Esophagus (tissue), 2 donors: ENCODE measurements at regions not wholly inside any gene's neighbourhood (a gene's known extent, or its start where the extent isn't known, plus 50 kb on each side); places are given as distances from the start of the nearest gene placed in this dataset.

Experiments used
- H3K27ac ChIP-seq, 2 donors: one replicate each; pipeline ENCODE4 v1.5.1; 2013; ENCODE audit warnings: low read depth in 2 of 2, mild to moderate bottlenecking in 2 of 2, inconsistent platforms in 1 of 2, low read length in 1 of 2, moderate library complexity in 1 of 2
- H3K27me3 ChIP-seq, 2 donors: one replicate each; pipeline ENCODE4 v1.6.1; 2013; ENCODE audit warnings: low read length in 2 of 2, control low read depth in 1 of 2, mild to moderate bottlenecking in 1 of 2; ENCODE audit not compliant: insufficient read depth in 2 of 2, control insufficient read depth in 1 of 2
- H3K36me3 ChIP-seq, 2 donors: one replicate each; pipeline ENCODE4 v1.6.1; 2013; ENCODE audit warnings: low read length in 1 of 2; ENCODE audit not compliant: control insufficient read depth in 2 of 2, insufficient read depth in 2 of 2
- H3K4me1 ChIP-seq, 2 donors: one replicate each; pipeline ENCODE4 v1.6.1; 2013; ENCODE audit warnings: low read length in 1 of 2; ENCODE audit not compliant: control insufficient read depth in 2 of 2, insufficient read depth in 2 of 2
- H3K4me3 ChIP-seq, 2 donors: one replicate each; pipeline ENCODE4 v1.5.1; 2013; ENCODE audit warnings: low read length in 2 of 2, mild to moderate bottlenecking in 2 of 2, low read depth in 1 of 2, moderate library complexity in 1 of 2
- H3K9me3 ChIP-seq, 2 donors: one replicate each; pipeline ENCODE4 v1.6.1; 2013; ENCODE audit warnings: mild to moderate bottlenecking in 2 of 2, low read depth in 1 of 2, low read length in 1 of 2, moderate library complexity in 1 of 2; ENCODE audit not compliant: control insufficient read depth in 2 of 2, insufficient read depth in 1 of 2
- WGBS, 2 donors: extraction: QIAGEN DNeasy Blood & Tissue Kit; methylation state at CpG; one replicate each; pipeline ENCODE4 v1.1.7; 2013; 5-methylcytosine and 5-hydroxymethylcytosine counted together
- donor health status: healthy with polysubstance abuse.
- donor health status: Bipolar disorder and iron deficiency.

DNA sequence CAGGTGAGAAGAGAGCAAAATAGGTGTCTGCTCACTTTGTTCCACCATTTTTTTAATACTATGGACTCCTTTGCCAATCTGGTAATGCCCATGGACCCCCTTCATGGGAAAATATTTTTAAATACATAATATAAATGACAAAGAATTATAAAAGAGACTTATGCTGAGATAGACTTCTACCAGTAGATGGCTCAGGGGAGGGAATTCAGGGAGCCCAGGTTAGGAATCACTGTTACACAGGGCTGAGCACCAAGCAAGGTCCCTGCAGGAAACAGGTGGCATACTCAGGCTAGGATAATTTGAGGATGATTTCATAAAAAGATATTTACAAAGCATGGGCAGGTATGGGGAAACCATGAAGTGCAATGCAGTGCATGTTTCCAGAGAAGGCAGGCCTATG lies 525.9 kb downstream of the FGF9 start:
- Histone ChIP-seq H3K36me3 (no peaks in the 10 kb centered on the region), H3K4me1 (peaks cover 2% of the 10 kb centered on the region in 2 donors), H3K4me3 (no peak overlapping the region), H3K9me3 (no peaks in the 10 kb centered on the region), H3K27ac (no peak overlapping the region), H3K27me3 (no peaks in the 10 kb centered on the region)

DNA sequence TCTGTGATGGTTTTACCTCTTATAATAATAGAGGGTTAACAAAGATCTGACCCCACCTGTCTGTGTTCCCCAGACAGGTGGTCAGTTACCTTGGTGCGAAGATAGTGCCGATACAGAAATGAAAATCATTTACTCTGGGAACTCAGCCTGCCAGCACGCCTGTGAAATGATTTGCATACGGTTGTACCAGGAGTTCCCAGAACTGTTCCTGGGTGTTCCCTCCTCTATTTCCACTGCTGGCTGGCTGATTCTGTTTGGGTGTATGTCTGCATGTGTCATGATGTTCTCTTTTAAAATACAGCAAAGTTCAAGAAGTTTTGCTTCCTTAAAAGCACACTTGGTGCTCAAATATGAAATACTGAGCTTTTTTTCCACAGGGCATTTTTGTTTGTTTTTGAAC lies 527.1 kb downstream of the FGF9 start:
- Histone ChIP-seq H3K27ac (no peak overlapping the region), H3K27me3 (no peaks in the 10 kb centered on the region), H3K4me1 (peaks cover 2% of the 10 kb centered on the region in 2 donors), H3K4me3 (no peak overlapping the region), H3K36me3 (no peaks in the 10 kb centered on the region), H3K9me3 (no peaks in the 10 kb centered on the region)
- 28% methylated on average over 4 of the region's 4 CpGs for WGBS, 2 donors

- Histone ChIP-seq H3K27ac (no peak overlapping the region), H3K9me3 (no peaks in the 10 kb centered on the region)
- WGBS, 2 donors = 37 to 46% methylated on average over 10 of the region's 10 CpGs
Observed at GRCh38 chr13:22198641-22199217, 527.9 kb downstream of the FGF9 start.

GRCh38 chr13:22200440-22200839 lies 529.6 kb downstream of the FGF9 start:
- no peaks in the 10 kb centered on the region for H3K36me3 ChIP-seq
- peaks cover 2% of the 10 kb centered on the region in 2 donors for H3K4me1 ChIP-seq
- no peaks in the 10 kb centered on the region for H3K9me3 ChIP-seq
- H3K27me3 ChIP-seq = no peaks in the 10 kb centered on the region
- H3K27ac ChIP-seq = no peak overlapping the region
- WGBS, 2 donors = 83 to 100% methylated on average over 1 of the region's 1 CpG
- no peak overlapping the region for H3K4me3 ChIP-seq

More at GRCh38 chr13:22198641-22199217, 527.9 kb downstream of the FGF9 start:
- no peaks in the 10 kb centered on the region for H3K27me3 ChIP-seq
- no peak overlapping the region for H3K4me3 ChIP-seq
- H3K4me1 ChIP-seq = peaks cover 2% of the 10 kb centered on the region in 2 donors
- H3K36me3 ChIP-seq = no peaks in the 10 kb centered on the region

GRCh38 chr13:22201375-22201925 lies 530.6 kb downstream of the FGF9 start:
- H3K4me1 ChIP-seq = peaks cover 2% of the 10 kb centered on the region in 2 donors
- no peaks in the 10 kb centered on the region for H3K27me3 ChIP-seq
- H3K27ac ChIP-seq = no peak overlapping the region
- WGBS, 2 donors = 84 to 89% methylated on average over 2 of the region's 2 CpGs
- no peaks in the 10 kb centered on the region for H3K9me3 ChIP-seq
- H3K36me3 ChIP-seq = no peaks in the 10 kb centered on the region
- no peak overlapping the region for H3K4me3 ChIP-seq

- Histone ChIP-seq H3K4me1 (no peaks in the 10 kb centered on the region), H3K4me3 (no peak overlapping the region), H3K27ac (no peak overlapping the region), H3K27me3 (no peaks in the 10 kb centered on the region), H3K36me3 (no peaks in the 10 kb centered on the region), H3K9me3 (peaks cover 0 to 2% of the 10 kb centered on the region in 2 donors)
- 69 to 84% methylated on average over 14 of the region's 14 CpGs for WGBS, 2 donors
Observed at GRCh38 chr13:22210134-22210930, 539.5 kb downstream of the FGF9 start.

DNA sequence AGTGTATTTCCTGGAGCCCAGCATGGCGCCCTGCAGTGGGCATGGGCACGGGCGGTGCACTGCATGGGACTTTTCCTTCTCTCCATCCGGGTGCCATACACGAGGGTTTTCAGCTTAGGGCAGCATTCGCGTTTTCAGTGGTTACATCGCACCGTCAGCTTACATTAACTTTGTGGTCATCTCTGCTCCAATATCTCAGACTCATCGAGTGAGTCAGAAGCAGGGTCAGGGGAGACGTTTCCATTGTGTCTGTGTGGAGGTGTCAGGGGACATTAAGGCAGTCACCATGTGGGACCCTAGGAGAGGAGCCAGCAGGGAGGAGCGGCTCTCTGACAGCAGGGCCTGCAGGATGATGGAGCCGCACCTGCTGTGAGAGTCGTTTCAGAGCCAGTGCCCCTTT lies 541.0 kb downstream of the FGF9 start:
- H3K27me3 ChIP-seq = no peaks in the 10 kb centered on the region
- no peak overlapping the region for H3K27ac ChIP-seq
- H3K4me1 ChIP-seq = no peaks in the 10 kb centered on the region
- WGBS, 2 donors = 91% methylated on average over 14 of the region's 14 CpGs
- H3K36me3 ChIP-seq = no peaks in the 10 kb centered on the region
- H3K4me3 ChIP-seq = no peak overlapping the region
- H3K9me3 ChIP-seq = peaks cover 0 to 2% of the 10 kb centered on the region in 2 donors

- no peaks in the 10 kb centered on the region for H3K27me3 ChIP-seq
- H3K36me3 ChIP-seq = no peaks in the 10 kb centered on the region
- no peak overlapping the region for H3K27ac ChIP-seq
- H3K4me3 ChIP-seq = no peak overlapping the region
- H3K4me1 ChIP-seq = no peaks in the 10 kb centered on the region
- 91 to 92% methylated on average over 10 of the region's 10 CpGs for WGBS, 2 donors
- H3K9me3 ChIP-seq = no peaks in the 10 kb centered on the region
Observed at GRCh38 chr13:22212576-22212975, 541.7 kb downstream of the FGF9 start.

DNA sequence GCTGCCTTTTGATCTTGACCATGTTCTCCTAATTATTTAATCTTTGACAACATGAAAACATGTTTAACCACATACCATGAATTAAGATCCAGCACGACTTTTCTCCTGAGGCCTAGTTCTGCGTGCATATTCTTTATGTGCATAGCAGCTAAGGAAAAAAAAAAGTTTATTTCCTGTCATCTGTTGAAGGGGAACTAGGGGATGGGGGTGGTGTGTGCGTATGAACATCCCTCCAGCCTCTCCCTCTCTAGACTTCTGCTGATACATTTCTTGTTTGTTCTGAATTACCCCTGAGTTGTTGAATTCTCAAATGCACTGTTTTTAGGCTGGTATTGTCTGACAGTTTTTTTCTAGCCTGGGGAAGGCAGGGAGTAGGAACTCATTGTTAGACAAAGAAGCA lies 543.3 kb downstream of the FGF9 start:
- Histone ChIP-seq H3K27ac (no peak overlapping the region), H3K9me3 (no peaks in the 10 kb centered on the region), H3K36me3 (no peaks in the 10 kb centered on the region), H3K4me1 (no peaks in the 10 kb centered on the region), H3K4me3 (no peak overlapping the region), H3K27me3 (no peaks in the 10 kb centered on the region)
- 43 to 59% methylated on average over 3 of the region's 3 CpGs for WGBS, 2 donors

GRCh38 chr13:22218797-22219196 lies 547.9 kb downstream of the FGF9 start:
- no peak overlapping the region for H3K4me3 ChIP-seq
- WGBS, 2 donors = 17 to 24% methylated on average over 4 of the region's 4 CpGs
- no peaks in the 10 kb centered on the region for H3K4me1 ChIP-seq
- H3K27ac ChIP-seq = no peak overlapping the region
- no peaks in the 10 kb centered on the region for H3K36me3 ChIP-seq
- H3K27me3 ChIP-seq = no peaks in the 10 kb centered on the region
- no peaks in the 10 kb centered on the region for H3K9me3 ChIP-seq
